ENCODE measurements at regions not wholly inside any gene's neighbourhood (a gene's known extent, or its start where the extent isn't known, plus 50 kb on each side); places are given as distances from the start of the nearest gene placed in this dataset.

DNA sequence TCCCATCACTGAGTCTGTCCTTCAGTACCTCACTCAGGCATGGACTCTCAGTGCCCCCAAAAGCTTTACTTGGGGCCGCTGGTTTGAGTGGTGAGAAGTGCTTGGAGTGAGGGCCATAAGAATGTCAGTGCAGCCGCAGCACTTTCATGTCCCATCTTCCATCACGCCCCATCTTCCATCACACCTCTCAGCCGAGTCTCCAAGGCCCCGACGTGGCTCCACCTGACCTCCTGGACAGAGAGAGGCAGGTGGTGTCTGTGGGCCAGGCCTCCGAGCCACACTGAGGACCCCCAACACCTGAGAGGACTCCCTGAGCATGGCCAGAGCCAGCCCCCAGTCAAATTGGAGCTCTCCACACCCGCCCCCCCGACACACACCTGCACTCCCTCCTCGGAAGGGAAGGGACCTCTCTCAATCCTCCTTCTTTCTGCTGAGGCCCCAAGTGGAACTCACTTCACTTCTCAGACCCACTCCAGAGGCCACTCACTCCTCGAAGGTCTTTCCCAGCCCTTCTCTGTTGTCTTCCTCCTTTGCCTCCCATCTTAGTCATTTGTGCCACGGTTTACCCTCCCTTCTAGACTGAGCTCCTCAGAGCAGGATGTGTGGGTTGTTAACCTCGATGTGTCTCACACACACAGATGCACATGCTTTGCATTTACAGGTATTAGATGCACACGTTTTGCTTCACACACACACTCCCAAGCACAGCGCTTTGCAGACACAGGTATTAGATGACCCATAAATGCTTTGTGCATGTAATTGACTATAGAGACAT lies 65.7 kb upstream of the ATP12A start:
- no peak overlapping the region for H3K4me3 ChIP-seq (ENCODE audit: low read depth, low read length)
- DNase-seq (ENCODE audit: low read depth): no peak
- no peaks in the 10 kb centered on the region for H3K36me3 ChIP-seq (ENCODE audit: control insufficient read depth, insufficient read depth, low read length)
- no peaks in the 10 kb centered on the region for H3K27me3 ChIP-seq (ENCODE audit: control insufficient read depth, insufficient read depth, low read length)
- TF ChIP-seq, protein P1, sequence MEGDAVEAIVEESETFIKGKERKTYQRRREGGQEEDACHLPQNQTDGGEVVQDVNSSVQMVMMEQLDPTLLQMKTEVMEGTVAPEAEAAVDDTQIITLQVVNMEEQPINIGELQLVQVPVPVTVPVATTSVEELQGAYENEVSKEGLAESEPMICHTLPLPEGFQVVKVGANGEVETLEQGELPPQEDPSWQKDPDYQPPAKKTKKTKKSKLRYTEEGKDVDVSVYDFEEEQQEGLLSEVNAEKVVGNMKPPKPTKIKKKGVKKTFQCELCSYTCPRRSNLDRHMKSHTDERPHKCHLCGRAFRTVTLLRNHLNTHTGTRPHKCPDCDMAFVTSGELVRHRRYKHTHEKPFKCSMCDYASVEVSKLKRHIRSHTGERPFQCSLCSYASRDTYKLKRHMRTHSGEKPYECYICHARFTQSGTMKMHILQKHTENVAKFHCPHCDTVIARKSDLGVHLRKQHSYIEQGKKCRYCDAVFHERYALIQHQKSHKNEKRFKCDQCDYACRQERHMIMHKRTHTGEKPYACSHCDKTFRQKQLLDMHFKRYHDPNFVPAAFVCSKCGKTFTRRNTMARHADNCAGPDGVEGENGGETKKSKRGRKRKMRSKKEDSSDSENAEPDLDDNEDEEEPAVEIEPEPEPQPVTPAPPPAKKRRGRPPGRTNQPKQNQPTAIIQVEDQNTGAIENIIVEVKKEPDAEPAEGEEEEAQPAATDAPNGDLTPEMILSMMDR (IDR thresholded peaks at IDR 0.05; ENCODE audit: insufficient read depth, low read length, poor library complexity, severe bottlenecking): no peak

DNA sequence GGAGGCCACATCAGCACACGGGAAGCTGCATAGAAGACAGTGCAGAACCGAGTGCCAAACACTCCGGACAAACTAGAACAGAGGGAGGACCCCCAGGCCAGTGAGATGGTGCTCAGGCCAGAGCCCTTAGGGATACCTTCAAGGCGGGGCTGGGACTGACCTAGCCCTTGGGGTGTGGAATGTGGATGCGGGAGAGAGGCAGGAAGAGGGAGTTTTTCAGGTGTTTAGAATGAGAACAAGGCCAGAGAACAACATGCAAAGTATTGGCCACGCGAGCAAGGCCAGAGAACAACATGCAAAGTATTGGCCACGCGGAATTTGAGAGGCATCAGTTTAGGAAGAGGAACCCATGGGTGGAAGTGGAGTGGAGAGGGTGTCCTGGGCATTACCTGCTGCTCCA lies 65.1 kb upstream of the ATP12A start:
- Histone ChIP-seq H3K4me3 (ENCODE audit: low read depth, low read length) (no peak overlapping the region), H3K36me3 (ENCODE audit: control insufficient read depth, insufficient read depth, low read length) (no peaks in the 10 kb centered on the region), H3K27me3 (ENCODE audit: control insufficient read depth, insufficient read depth, low read length) (no peaks in the 10 kb centered on the region)
- TF ChIP-seq, protein P1 (IDR thresholded peaks at IDR 0.05; ENCODE audit: insufficient read depth, low read length, poor library complexity, severe bottlenecking): no peak
- DNase-seq (ENCODE audit: low read depth): no peak

DNA sequence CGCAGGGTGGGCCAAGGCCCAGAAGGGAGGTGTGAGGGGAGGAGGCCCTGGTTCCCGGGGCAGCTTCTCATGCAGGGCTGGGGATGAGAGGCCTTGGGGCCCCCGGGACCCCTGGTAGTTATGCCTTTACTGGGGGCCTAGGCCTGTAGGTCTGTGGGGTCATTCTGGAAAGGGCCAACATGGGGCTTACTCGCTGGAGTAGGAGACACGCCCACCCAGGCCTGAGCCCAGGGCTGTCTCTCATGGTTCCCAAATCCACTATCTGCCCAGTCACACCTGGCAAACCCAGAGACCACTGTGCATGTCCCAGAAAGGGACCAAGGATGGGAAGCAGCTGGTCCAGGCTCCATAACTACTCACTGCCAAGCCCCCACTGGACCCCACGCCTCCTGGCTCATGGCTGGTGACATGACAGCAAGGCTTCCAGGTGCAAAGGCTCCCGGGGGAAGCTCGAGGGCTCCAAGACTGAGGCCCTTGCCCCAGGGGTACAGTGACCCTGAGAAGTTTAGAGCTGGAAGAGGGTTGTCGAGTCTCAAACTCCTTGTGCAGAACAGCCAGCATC lies 64.2 kb upstream of the ATP12A start:
- H3K36me3 ChIP-seq (ENCODE audit: control insufficient read depth, insufficient read depth, low read length): no peaks in the 10 kb centered on the region
- no peak overlapping the region for H3K4me3 ChIP-seq (ENCODE audit: low read depth, low read length)
- DNase-seq (ENCODE audit: low read depth): no peak
- no peaks in the 10 kb centered on the region for H3K27me3 ChIP-seq (ENCODE audit: control insufficient read depth, insufficient read depth, low read length)
- TF ChIP-seq, protein P1 (IDR thresholded peaks at IDR 0.05; ENCODE audit: insufficient read depth, low read length, poor library complexity, severe bottlenecking): no peak

DNA sequence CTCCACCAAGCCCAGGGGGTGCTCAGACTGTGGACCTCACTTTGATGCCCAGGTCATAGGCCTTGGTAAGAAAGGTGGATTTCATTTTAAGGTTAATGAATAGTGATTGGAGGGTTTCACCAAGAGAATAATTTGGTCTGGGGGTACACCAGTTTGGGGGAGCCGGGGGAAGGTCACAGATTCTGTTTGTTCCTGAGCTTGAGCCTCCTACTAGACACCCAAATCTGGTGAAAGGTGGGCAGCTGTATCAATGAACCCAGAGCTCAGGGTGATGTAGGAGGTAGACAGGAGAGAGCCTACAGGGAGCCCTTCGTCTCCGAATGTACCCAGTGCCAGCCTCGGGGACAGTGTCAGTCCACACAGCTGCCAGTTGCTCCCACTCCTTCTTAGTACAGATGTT lies 63.7 kb upstream of the ATP12A start:
- Histone ChIP-seq H3K4me3 (ENCODE audit: low read depth, low read length) (no peak overlapping the region), H3K27me3 (ENCODE audit: control insufficient read depth, insufficient read depth, low read length) (no peaks in the 10 kb centered on the region), H3K36me3 (ENCODE audit: control insufficient read depth, insufficient read depth, low read length) (no peaks in the 10 kb centered on the region)
- TF ChIP-seq, protein P1 (IDR thresholded peaks at IDR 0.05; ENCODE audit: insufficient read depth, low read length, poor library complexity, severe bottlenecking): no peak
- DNase-seq (ENCODE audit: low read depth): no peak

DNA sequence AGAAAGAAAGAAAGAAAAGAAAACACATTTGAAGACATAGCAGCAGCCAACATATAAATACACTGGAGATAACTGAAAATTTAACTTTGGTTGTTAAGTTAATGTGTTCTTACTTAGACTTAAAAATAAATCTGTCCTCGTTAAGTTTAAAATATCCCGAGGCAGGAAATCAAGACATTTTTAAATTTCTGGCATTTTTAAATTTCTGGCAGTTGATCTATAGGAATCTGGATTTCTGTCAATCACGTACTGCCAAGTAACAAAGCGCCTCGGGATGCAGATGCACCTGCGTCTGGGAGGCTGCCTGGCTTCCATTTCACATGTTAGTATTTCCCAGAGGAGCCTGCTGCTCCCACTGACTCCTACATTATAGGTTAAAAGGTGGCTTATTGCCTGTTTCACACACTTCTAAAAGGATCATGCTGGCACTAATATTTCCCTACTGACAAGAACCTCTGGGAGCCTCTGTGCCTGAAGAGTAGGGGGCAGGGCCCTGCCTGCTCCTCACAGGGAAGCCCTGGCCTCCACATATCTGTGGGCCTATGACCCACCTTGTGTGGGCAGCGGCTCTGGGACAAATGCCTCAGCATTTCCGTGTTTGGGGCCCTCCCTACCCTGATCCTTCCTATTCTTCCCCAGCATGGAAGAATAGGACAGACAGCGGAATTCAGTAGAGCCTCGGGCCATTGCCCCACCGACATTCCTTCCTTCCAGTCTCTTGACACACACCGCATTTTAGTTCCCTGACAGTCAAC lies 62.8 kb upstream of the ATP12A start:
- no peaks in the 10 kb centered on the region for H3K27me3 ChIP-seq (ENCODE audit: control insufficient read depth, insufficient read depth, low read length)
- no peak for DNase-seq (ENCODE audit: low read depth)
- H3K36me3 ChIP-seq (ENCODE audit: control insufficient read depth, insufficient read depth, low read length): no peaks in the 10 kb centered on the region
- H3K4me3 ChIP-seq (ENCODE audit: low read depth, low read length): no peak overlapping the region
- TF ChIP-seq, protein P1 (IDR thresholded peaks at IDR 0.05; ENCODE audit: insufficient read depth, low read length, poor library complexity, severe bottlenecking): no peak
